ENCODE measurements at regions not wholly inside any gene's neighbourhood (a gene's known extent, or its start where the extent isn't known, plus 50 kb on each side); places are given as distances from the start of the nearest gene placed in this dataset.

- H3K14ac ChIP-seq (ENCODE audit: insufficient read depth, low read length), result no peak overlapping the region
- no CpG with 5 or more reads among the region's 7 CpGs for WGBS (ENCODE audit: extremely low coverage, insufficient read length, low lambda C conversion rate)
- no peak overlapping the region for H3K23ac ChIP-seq (ENCODE audit: insufficient read length, low read depth, low read length)
- no peaks in the 10 kb centered on the region for H3K79me1 ChIP-seq (ENCODE audit: insufficient read depth, low read depth, low read length, poor library complexity, severe bottlenecking)
- no peak overlapping the region for H3K4me2 ChIP-seq (ENCODE audit: insufficient read depth, insufficient read length, low read length)
- H2BK12ac ChIP-seq (ENCODE audit: insufficient read length, low read depth, low read length), result no peak overlapping the region
- H3K79me2 ChIP-seq (ENCODE audit: insufficient read depth, low read length), result no peaks in the 10 kb centered on the region
- no peak overlapping the region for H3K56ac ChIP-seq (ENCODE audit: insufficient read length, low read depth, low read length)
- no peak overlapping the region for H2BK120ac ChIP-seq (ENCODE audit: low read depth, low read length, poor library complexity, severe bottlenecking)
- Mint-ChIP-seq H3K36me3 (ENCODE audit: insufficient read depth in 1 of 3, low read depth in 3 of 3) (no peaks in the 10 kb centered on the region), H3K27ac (no peak overlapping the region), H3K4me3 (no peak overlapping the region), H3K9me3 (peaks cover 0 to 3% of the 10 kb centered on the region in 2 experiments; a peak in 2 of 5 replicates), H3K27me3 (ENCODE audit: low read depth) (peaks cover 2% of the 10 kb centered on the region; the same call in 1 of the 2 replicates), H3K4me1 (peaks cover 9 to 10% of the 10 kb centered on the region in 2 experiments; a peak in 1 of 4 replicates)
- no peak for TF ChIP-seq CTCF (conservative IDR thresholded peaks at IDR 0.05)
- H4K8ac ChIP-seq (replicated peaks; ENCODE audit: insufficient read length, low read depth, low read length), result no peak overlapping the region
- no peak for DNase-seq
- no peak overlapping the region for H2BK5ac ChIP-seq (ENCODE audit: insufficient read length, low read length)
- no peak overlapping the region for H4K5ac ChIP-seq (ENCODE audit: insufficient read length, low read depth, low read length)
- no peak overlapping the region for H2AFZ ChIP-seq (ENCODE audit: low read length)
- no peak overlapping the region for H4K91ac ChIP-seq (ENCODE audit: insufficient read length, low read depth, low read length)
- H2BK20ac ChIP-seq (ENCODE audit: low read depth, low read length, poor library complexity, severe bottlenecking), result no peak overlapping the region
- H2AK5ac ChIP-seq (ENCODE audit: insufficient read length, low read length), result no peak overlapping the region
- H3K4ac ChIP-seq (ENCODE audit: low read depth, low read length), result no peak overlapping the region
- H2BK15ac ChIP-seq (ENCODE audit: low read depth, low read length), result no peak overlapping the region
- no peak overlapping the region for H3K27ac ChIP-seq (ENCODE audit: insufficient read length, low read depth, low read length)
- no peak overlapping the region for H3T11ph ChIP-seq (ENCODE audit: low read length)
- no peaks in the 10 kb centered on the region for H3K9me3 ChIP-seq (ENCODE audit: control insufficient read depth, low read depth, low read length)
- H4K20me1 ChIP-seq (ENCODE audit: control insufficient read depth, insufficient read depth, insufficient read length), result no peaks in the 10 kb centered on the region
- H3K4me1 ChIP-seq (ENCODE audit: insufficient read depth, low read length), result no peaks in the 10 kb centered on the region
- no peaks in the 10 kb centered on the region for H3K23me2 ChIP-seq (ENCODE audit: insufficient read length, low read depth, low read length, poor library complexity, severe bottlenecking)
- H3K27me3 ChIP-seq (ENCODE audit: insufficient read depth, low read length), result no peaks in the 10 kb centered on the region
- H3K18ac ChIP-seq (ENCODE audit: insufficient read length, low read depth, low read length), result no peak overlapping the region
- no peak overlapping the region for H3K9ac ChIP-seq (ENCODE audit: extremely low read depth, insufficient read length, low read length)
Observed at GRCh38 chr15:59825901-59826300, 136.8 kb upstream of the BNIP2 start.

Measured in H9 (cell line).